ENCODE measurements at regions not wholly inside any gene's neighbourhood (a gene's known extent, or its start where the extent isn't known, plus 50 kb on each side); places are given as distances from the start of the nearest gene placed in this dataset.

DNA sequence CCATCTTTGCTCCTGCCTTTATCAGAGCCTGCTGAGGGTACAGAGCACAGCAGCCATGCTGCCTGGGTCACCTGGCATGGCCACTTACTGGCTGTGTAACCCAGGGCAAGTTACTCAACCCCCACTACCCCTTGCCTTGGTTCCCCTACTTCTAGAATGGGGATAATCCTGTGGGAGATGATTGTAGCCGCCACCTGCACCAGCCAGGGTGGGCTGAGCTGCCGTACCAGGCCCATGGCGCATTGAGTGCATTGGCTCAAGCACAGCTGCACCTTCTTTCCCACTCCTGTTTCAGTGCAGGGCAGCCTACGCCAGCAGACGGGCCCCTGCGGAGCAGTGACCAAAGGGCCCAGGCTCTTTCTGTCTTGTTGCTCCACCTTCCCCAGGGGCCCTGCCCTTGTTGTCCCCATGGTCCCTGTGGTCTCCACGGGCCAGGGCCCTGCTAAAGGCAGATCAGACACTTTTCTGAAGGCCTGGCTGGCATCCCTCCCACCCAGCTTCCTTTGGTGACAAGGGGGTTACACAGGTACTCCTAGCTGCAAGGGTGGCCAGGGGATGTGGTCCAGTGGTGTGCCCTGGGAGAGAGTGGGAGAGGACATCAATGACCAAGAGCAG, 159.4 kb upstream of the MLN start:
- no peaks in the 10 kb centered on the region for H3K27me3 ChIP-seq (ENCODE audit: insufficient read depth, low read depth, severe bottlenecking)

DNA sequence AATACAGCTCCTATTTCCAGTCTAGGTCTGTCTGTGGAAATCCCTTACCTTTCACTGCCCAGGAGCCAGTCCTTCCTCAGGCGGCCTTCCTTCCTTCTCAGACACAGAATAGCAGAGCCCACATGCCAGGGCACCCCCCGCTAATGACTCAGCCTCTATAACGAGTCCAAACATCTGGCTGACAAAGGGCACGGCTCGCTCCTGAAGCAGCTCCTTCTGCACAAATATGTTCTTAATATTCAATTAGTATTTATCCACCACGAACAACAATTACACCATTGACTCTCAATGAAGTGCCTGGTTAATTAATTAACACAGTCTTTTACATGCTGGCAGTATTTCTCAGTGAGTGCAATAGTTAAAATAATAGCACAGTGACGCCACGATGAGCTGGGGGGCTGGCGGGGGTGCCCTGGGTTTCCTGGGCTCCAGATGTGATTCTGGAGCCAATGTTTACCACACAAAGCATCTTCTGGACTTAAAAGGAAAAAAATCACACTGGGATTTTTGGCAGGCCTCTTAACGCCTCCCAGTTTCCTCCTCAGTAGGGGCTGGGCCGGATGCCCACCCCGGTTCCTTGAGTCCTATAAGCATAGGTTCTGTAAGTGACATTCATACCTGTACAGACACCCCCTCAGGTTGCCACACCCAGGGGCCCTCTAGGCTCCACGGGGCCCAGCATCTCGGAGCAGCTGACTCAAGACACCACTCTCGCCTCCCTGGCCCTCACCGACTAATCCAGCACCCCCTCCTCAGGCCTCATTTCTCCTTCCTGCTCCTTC, 158.6 kb upstream of the MLN start:
- peak; percentile 6 for DNase-seq
- Histone ChIP-seq H3K9me3 (ENCODE audit: severe bottlenecking) (peaks cover 11% of the 10 kb centered on the region), H3K27me3 (ENCODE audit: insufficient read depth, low read depth, severe bottlenecking) (no peaks in the 10 kb centered on the region)

More for the DNA sequence above, 159.4 kb upstream of the MLN start:
- peak; percentile 5 for DNase-seq
- no peak overlapping the region for H3K4me3 ChIP-seq (ENCODE audit: low read depth, low read length)
- H3K9me3 ChIP-seq (ENCODE audit: severe bottlenecking): peaks cover 11% of the 10 kb centered on the region
- no peaks in the 10 kb centered on the region for H3K36me3 ChIP-seq
- no peak overlapping the region for H3K27ac ChIP-seq
- TF ChIP-seq, protein P1, sequence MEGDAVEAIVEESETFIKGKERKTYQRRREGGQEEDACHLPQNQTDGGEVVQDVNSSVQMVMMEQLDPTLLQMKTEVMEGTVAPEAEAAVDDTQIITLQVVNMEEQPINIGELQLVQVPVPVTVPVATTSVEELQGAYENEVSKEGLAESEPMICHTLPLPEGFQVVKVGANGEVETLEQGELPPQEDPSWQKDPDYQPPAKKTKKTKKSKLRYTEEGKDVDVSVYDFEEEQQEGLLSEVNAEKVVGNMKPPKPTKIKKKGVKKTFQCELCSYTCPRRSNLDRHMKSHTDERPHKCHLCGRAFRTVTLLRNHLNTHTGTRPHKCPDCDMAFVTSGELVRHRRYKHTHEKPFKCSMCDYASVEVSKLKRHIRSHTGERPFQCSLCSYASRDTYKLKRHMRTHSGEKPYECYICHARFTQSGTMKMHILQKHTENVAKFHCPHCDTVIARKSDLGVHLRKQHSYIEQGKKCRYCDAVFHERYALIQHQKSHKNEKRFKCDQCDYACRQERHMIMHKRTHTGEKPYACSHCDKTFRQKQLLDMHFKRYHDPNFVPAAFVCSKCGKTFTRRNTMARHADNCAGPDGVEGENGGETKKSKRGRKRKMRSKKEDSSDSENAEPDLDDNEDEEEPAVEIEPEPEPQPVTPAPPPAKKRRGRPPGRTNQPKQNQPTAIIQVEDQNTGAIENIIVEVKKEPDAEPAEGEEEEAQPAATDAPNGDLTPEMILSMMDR (IDR thresholded peaks at IDR 0.05; ENCODE audit: low read depth, low read length): no peak

DNA sequence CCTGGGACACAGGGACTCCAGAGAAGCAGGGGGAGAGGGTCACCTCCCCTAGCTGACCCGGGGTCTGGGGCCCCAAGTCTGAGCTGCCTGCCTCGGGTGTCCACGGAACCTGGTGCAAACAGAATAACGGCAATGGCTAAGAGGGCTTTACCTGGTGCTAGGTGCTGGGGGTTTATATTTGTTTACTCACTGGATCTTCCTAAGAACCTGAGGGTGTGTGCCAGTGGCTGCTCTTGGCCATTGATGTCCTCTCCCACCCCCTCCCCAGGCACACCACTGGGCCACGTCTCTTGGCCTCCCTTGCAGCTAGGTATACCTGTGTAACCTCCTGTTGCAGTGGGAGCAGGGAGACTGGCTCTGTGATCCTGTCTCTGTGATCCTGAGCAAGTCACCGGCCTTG, 157.9 kb upstream of the MLN start:
- peaks cover 11% of the 10 kb centered on the region for H3K9me3 ChIP-seq (ENCODE audit: severe bottlenecking)
- H3K36me3 ChIP-seq: no peaks in the 10 kb centered on the region
- H3K27ac ChIP-seq: no peak overlapping the region
- no peak overlapping the region for H3K4me3 ChIP-seq (ENCODE audit: low read depth, low read length)
- peak; percentile 6 for DNase-seq
- H3K27me3 ChIP-seq (ENCODE audit: insufficient read depth, low read depth, severe bottlenecking): no peaks in the 10 kb centered on the region
- TF ChIP-seq, protein P1 (IDR thresholded peaks at IDR 0.05; ENCODE audit: low read depth, low read length): no peak

More for the DNA sequence above, 158.6 kb upstream of the MLN start:
- Histone ChIP-seq H3K27ac (no peak overlapping the region), H3K4me3 (ENCODE audit: low read depth, low read length) (no peak overlapping the region), H3K36me3 (no peaks in the 10 kb centered on the region)
- TF ChIP-seq, protein P1 (IDR thresholded peaks at IDR 0.05; ENCODE audit: low read depth, low read length): no peak

DNA sequence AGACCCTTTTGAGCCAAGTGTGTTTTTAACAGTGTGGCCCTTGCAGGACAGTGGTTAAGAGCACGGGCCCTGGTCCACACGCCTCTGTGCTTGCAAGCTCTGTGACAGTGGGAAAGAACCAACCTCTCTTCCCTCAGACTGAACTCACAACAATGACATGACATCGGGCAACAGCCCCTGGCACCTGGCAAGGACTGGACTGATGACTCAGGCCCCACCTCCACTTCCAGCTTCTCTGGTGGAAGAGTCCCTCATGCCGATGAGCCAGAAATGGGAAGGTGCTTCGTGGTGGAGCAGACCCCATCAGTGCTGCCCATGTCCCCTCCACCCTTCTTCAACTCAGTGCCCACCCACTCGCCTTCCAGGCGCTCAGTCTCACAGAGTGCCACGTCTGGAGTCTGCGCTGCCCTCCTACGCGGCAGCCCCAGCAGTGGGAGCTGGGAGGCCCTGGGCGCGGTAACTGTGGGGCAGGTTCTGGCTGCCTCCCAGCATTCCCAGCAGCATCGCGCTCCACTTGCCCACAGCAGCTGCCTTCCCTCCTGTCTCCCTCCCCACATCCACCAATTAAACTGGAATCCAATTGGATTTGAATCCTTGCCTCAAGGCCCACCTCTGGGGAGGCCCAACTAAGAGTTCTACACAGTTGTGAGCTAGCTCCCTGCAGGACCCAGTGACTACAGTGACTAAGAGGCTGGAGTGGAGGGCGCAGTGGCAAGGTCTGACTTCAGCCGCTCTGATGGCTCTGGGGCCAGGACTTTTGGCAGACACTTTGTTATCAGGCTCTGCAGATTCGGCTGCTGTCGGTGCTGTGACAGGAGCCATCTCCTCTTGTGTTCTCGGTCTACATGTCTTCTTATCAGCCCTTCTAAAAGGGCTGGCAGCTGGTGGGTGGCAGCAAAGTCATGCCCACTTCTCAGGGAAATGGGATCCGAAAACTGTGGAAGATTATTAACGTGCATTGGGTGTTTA, 156.8 kb upstream of the MLN start:
- TF ChIP-seq, protein P1 (IDR thresholded peaks at IDR 0.05; ENCODE audit: low read depth, low read length): no peak
- peak; percentile 10 for DNase-seq

DNA sequence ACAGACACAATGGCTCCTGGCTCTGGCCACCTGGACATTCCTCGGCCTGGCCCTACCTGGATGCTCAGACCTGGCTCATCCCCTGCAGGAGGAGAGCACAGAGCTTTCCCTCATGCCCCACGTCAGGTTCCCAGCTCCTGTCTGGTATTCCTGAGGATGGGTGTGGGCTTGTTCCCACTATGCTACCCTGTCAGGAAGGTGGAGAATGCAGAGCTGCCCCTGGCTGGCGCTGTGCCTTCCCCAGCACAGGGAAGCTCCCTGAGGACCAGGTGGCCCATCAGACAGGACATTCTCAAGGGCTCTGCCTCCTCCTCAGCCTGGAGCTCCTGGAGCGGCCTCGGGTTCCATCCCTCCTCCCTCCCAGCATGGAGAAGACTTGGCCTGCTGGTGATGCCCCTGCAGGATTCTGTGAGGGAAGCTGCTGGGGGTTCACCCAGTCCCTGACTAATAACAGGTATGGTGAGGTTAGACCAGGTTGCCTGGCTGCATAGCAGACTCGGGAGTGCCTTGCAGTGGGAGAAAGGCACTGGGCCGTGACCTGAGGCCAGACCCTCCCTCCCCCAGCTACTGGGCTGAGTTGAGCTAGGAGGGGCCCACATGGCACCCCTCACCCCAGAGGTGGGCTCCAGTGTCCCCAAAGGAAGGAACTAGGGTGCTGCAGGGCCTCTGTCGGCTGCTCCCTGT, 156.0 kb upstream of the MLN start:
- Histone ChIP-seq H3K27ac (peak overlapping the region; percentile 20; the same call in 1 of the 2 replicates), H3K4me3 (ENCODE audit: low read depth, low read length) (no peak overlapping the region), H3K36me3 (no peaks in the 10 kb centered on the region), H3K9me3 (ENCODE audit: severe bottlenecking) (peaks cover 7% of the 10 kb centered on the region), H3K27me3 (ENCODE audit: insufficient read depth, low read depth, severe bottlenecking) (no peaks in the 10 kb centered on the region)
- TF ChIP-seq, protein P1 (IDR thresholded peaks at IDR 0.05; ENCODE audit: low read depth, low read length): no peak
- DNase-seq: peak; percentile 11

More for the DNA sequence above, 156.8 kb upstream of the MLN start:
- H3K36me3 ChIP-seq: no peaks in the 10 kb centered on the region
- peaks cover 11% of the 10 kb centered on the region for H3K9me3 ChIP-seq (ENCODE audit: severe bottlenecking)
- H3K27me3 ChIP-seq (ENCODE audit: insufficient read depth, low read depth, severe bottlenecking): no peaks in the 10 kb centered on the region
- H3K27ac ChIP-seq: no peak overlapping the region
- H3K4me3 ChIP-seq (ENCODE audit: low read depth, low read length): no peak overlapping the region

All from WERI-Rb-1 (cell line).